Upper lobe of left lung (tissue), 4 donors: ENCODE measurements at regions not wholly inside any gene's neighbourhood (a gene's known extent, or its start where the extent isn't known, plus 50 kb on each side); places are given as distances from the start of the nearest gene placed in this dataset.

Experiments used
- CTCF ChIP-seq, 6 experiments: fragments of 450-650 bp in 4 of 6; fragments of 200-600 bp in 2 of 6; sonication (generic) in 2 of 6; IDR thresholded peaks; one replicate each; pipeline ENCODE4 v1.5.1; 2016 to 2019; ENCODE audit warnings: antibody characterized with exemption in 6 of 6
- EP300 ChIP-seq, 4 donors: sonication (generic); formaldehyde crosslinking; IDR thresholded peaks; one replicate each; pipeline ENCODE4 v1.5.1; 2017; ENCODE audit warnings: antibody characterized with exemption in 4 of 4, control low read depth in 2 of 4
- POLR2A ChIP-seq, 4 donors: fragments of 450-650 bp; IDR thresholded peaks; one replicate each; pipeline ENCODE4 v1.5.1; 2016 to 2017; ENCODE audit warnings: antibody characterized with exemption in 4 of 4, mild to moderate bottlenecking in 2 of 4

GRCh38 chr14:31967669-31967975 is 109.5 kb upstream of the ARHGAP5 start:
- no peak for TF ChIP-seq EP300 (IDR thresholded peaks at IDR 0.05)
- TF ChIP-seq CTCF (IDR thresholded peaks at IDR 0.05) = no peak
- no peak for TF ChIP-seq POLR2A (IDR thresholded peaks at IDR 0.05)
